ACHN (cell line): ENCODE measurements at regions not wholly inside any gene's neighbourhood (a gene's known extent, or its start where the extent isn't known, plus 50 kb on each side); places are given as distances from the start of the nearest gene placed in this dataset.
"Not testable (repeated sequence)": the region's sequence is repeated elsewhere in the genome, so short reads cannot be mapped to it uniquely, and the experiment has no call there.

Source experiments
- DNase-seq: peaks from one replicate; pipeline ENCODE4 v3.0.0-alpha.2; 2015
- in situ Hi-C: cut with HindIII; loops from 2 replicates; pipeline ENCODE4 v1.10.0; 2017; ENCODE audit warnings: low sequenced_read_pairs, low pct_ligation_motif_present, low pct_unique_long_range_greater_than_20kb

DNA sequence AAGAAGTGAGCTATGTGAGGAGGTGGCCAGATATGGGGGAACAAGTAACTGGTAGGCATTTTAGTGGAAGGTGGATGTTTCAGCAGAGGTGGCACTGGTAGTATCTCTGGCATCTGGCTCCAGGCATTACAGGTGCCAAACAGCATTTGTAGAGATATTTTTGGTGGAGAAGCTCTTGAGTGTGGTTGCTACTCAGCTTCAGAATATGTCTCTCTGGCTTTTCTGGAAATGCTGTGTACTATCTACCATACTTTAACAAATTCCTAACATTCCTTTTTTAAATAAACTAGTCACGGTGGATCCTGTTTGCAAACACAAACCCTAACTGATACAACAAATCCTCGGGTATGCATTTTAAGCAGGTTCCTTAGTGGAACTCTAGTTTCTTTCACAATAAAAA, 128.0 kb downstream of the BARX2 start:
- DNase-seq = no peak
- in situ Hi-C loops = no loop called here

- in situ Hi-C loops = no loop called here
- DNase-seq = no peak
Measured at GRCh38 chr11:129505266-129505665, 129.6 kb downstream of the BARX2 start.

DNA sequence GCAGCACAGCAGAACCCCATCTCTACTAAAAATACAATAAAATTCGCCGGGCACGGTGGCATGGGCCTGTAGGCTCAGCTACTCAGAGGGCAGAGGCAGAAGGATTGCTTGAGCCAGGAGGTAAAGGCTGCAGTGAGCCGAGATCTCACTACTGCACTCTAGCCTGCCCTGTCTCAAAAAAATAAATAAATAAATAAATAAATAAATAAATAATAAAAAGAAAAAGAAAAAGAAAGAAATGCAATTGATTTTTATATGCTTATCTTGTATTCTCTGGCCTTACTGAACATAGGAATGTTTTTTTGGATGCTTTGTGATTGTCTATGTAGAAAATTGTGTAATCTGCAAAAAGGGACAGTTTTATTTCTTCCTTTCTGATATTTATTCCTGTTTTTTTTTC, 132.5 kb downstream of the BARX2 start:
- in situ Hi-C loops = no loop called here
- no peak for DNase-seq

GRCh38 chr11:129528296-129528695, 152.6 kb downstream of the BARX2 start:
- no peak for DNase-seq
- in situ Hi-C loops = no loop called here

DNA sequence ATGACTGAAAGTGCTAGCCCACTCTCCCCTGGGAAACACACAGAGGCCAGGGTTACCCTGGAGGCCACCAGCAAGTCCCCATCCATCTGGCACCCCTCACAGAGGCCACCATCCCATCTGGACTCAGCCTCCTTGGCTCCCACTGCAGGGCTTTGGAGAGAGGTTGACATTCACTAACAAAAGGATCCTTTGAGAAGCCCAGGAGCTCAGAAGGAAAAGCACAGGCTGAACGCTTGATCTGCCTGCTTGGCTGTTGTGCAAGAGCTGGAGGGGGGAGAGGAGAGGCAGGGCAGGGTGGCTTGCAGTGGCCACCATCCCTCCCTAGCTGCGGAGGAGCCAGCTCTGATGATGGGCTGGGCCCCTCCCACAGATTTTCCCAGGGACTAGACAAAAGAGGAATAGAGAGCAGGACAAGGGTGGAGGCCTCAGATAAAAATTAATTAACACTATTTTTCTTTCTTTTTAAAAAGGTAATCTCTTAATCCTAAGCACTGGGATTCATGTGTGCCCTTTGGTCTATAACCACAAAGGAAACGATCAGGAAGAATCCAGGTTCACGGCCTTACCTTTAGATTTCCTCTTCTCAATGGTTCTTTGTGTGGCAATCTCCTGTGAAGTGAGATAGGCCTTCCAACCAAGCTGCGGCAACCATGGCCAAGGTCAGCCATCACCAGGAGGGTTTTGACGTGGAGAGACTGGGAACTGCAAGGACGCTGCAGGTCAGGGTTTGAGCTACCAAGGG, 154.7 kb downstream of the BARX2 start:
- in situ Hi-C loops = no loop called here
- DNase-seq = no peak

DNA sequence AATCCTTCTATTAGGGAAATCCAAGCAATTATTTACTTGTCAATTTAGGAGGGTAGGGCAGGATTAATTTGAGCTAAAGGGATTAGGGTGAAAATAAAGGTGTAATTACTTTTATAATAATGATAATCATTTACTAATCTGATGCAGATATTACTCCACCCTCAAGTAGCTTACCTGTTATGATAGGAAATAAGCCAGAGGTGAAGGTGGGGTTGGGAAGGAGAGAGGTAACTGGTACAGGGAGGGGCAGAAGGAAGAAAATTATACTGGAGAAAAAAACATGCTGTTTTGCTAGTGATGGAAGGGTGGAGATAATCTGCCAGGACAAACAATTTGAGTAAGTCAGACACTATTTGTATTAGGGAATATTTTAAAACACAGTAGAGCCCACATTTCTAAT, 157.7 kb downstream of the BARX2 start:
- in situ Hi-C loops = no loop called here

DNA sequence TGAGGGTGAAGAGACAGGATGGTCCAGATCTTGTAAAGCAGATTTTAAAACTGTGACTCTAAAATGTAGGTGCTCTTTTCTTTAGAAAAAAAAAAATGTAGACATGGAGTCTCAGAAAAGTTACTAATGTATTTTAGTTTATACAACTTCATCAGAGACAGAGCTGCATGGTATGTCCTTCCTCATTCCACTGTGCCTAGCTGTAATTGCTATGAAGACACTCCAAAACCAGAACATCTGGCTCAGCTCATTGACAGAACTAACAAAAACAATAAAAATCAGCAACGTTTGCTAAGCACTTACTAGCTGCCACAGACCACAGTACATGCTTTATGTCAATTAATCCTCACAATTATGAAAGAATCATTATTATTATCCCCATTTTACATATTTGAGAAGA, 160.7 kb downstream of the BARX2 start:
- in situ Hi-C loops = no loop called here
- DNase-seq = no peak

More for the DNA sequence above, 157.7 kb downstream of the BARX2 start:
- no peak for DNase-seq

DNA sequence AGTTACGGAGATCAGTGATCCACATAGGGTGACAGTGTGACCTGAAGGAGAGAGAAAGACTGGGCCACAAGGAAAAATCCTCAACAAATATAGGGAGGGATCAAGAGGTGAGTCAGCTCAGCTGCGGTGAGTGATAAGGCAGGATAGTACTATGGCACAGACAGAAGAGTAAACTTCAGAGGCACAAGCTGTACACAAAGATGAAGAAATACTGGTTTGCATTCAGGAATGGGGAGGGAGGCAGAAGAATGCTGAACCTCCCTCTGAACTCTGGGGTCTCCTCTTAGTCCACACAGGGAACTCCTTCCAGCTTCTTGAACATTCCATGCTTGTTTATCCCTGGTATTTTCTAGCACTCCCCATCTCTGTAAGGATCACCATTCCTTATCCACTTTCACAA, 162.7 kb downstream of the BARX2 start:
- in situ Hi-C loops = no loop called here
- no peak for DNase-seq

GRCh38 chr11:129543515-129544290, 168.1 kb downstream of the BARX2 start:
- DNase-seq = no peak

DNA sequence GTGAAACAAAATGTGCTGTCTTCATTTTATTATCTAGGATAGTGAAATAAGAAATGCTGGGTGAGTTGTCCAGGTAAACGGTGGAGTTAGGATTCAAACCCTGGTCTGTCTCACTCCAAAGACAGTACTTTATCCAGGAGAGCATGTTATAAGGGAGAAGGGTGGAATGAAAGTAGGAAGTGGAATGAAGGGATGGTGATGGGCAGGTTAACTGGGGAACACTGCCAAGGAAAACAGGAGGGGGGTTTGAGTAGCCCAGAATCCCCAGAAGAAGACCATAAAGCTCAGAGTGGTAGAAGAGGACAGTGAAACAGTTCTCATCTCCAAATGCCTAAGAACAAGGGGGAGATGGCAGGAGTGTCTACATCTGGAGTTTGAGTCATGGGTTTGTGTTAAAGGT, 169.0 kb downstream of the BARX2 start:
- no peak for DNase-seq
- in situ Hi-C loops = no loop called here

More at GRCh38 chr11:129543515-129544290, 168.1 kb downstream of the BARX2 start:
- in situ Hi-C loops = no loop called here

- in situ Hi-C loops = no loop called here
- no peak for DNase-seq
Measured at GRCh38 chr11:129546266-129546665, 170.6 kb downstream of the BARX2 start.

DNA sequence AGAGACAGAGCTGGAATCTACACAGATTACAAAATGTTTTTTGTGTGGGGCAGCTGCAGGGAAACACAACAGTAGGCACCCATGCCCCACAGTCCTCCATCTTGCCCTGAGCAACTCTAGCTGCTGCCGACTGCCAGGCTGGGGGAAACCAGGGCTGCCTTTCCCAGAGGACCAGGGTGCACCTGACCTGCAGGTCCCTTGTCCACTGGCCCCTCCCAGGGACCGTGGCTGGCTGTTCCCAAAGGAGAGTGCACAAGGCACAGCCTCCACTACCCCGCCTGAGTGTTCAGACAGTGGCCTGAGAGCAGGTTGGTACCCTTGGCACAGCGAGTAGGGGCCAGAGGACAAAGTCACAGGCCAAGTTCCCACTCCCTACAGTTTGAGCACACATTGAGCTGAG, 181.8 kb downstream of the BARX2 start:
- in situ Hi-C loops = no loop called here
- no peak for DNase-seq

DNA sequence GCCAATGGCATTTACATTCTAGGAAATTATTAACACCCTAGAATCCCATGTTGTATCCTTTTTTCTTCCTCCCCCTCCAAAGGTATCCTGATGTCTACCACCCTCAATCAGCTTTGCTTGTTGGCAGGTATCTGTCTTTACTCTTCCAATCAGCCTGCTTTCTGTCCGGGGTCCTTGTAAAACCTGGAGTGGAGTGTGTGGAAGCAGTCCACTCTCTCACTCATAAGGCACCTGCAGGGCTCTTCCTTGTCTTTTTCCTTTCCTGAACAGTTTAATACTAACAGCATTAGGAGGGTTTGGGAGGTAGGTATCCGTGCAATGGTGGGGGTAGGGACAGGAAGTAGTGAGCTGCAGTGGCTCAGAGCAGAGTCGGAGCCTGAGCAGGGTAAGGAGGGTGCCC, 193.4 kb downstream of the BARX2 start:
- DNase-seq = no peak
- in situ Hi-C loops = no loop called here

- DNase-seq, in situ Hi-C loops: not testable (repeated sequence)
Measured at GRCh38 chr11:129572667-129573066, 197.0 kb downstream of the BARX2 start.

- in situ Hi-C loops = no loop called here
- DNase-seq = no peak
Measured at GRCh38 chr11:129573161-129573560, 197.5 kb downstream of the BARX2 start.

- in situ Hi-C loops = no loop called here
- no peak for DNase-seq
Measured at GRCh38 chr11:129574431-129574830, 198.8 kb downstream of the BARX2 start.

- in situ Hi-C loops = no loop called here
- DNase-seq = no peak
Measured at GRCh38 chr11:129576652-129577051, 201.0 kb downstream of the BARX2 start.

DNA sequence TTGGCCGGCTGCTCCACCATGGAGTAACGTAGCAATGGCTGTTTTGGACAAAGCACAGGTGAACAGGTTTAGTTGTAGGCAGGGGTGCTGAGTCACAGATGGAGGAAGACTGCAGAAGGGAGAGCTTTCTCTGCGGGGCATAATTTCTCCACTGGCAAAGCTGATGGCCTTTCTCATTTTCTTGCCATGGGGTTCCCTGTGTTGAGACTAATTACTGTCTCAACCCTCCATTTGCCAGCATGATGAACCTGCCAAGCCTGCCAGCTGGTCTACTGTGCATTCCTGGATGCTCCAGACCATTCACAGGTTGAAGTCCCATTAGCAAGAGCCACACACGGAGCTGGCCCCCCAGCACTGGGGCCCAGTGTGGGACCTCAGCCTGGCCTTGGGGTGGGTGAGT, 202.4 kb downstream of the BARX2 start:
- DNase-seq = no peak
- in situ Hi-C loops = no loop called here

DNA sequence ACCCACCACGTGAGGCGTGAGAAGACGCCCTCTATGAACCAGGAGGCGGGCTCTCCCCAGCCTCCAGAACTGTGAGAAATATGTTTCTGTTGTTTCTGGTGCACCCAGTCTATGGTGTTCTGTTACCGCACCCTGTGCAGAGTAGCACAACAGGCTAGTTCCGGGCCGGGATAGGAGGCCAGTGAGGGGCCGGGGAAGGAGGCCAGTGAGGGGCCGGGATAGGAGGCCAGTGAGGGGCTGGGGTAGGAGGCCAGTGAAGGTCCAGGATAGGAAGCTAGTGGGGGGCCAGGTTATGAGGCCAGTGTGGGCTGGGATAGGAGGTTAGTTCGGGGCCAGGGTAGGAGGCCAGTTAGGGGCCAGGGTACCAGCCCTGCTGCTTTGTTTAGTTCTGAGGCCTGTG, 204.6 kb downstream of the BARX2 start:
- no peak for DNase-seq
- in situ Hi-C loops = no loop called here

- DNase-seq = no peak
- in situ Hi-C loops = no loop called here
Measured at GRCh38 chr11:129584316-129584715, 208.7 kb downstream of the BARX2 start.
